ENCODE measurements at regions not wholly inside any gene's neighbourhood (a gene's known extent, or its start where the extent isn't known, plus 50 kb on each side); places are given as distances from the start of the nearest gene placed in this dataset.

GRCh38 chr7:8937204-8937603 is 503.8 kb downstream of the NXPH1 start:
- TF ChIP-seq, protein P1, sequence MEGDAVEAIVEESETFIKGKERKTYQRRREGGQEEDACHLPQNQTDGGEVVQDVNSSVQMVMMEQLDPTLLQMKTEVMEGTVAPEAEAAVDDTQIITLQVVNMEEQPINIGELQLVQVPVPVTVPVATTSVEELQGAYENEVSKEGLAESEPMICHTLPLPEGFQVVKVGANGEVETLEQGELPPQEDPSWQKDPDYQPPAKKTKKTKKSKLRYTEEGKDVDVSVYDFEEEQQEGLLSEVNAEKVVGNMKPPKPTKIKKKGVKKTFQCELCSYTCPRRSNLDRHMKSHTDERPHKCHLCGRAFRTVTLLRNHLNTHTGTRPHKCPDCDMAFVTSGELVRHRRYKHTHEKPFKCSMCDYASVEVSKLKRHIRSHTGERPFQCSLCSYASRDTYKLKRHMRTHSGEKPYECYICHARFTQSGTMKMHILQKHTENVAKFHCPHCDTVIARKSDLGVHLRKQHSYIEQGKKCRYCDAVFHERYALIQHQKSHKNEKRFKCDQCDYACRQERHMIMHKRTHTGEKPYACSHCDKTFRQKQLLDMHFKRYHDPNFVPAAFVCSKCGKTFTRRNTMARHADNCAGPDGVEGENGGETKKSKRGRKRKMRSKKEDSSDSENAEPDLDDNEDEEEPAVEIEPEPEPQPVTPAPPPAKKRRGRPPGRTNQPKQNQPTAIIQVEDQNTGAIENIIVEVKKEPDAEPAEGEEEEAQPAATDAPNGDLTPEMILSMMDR (IDR thresholded peaks at IDR 0.05), result no peak
- TF ChIP-seq SP1 (CRISPR knock-in tag; conservative IDR thresholded peaks at IDR 0.05), result no peak
- TF ChIP-seq TCF7 (CRISPR knock-in tag; IDR thresholded peaks at IDR 0.05; ENCODE audit: low read depth), result no peak
- TF ChIP-seq FOXP1 (CRISPR knock-in tag; IDR thresholded peaks at IDR 0.05; ENCODE audit: borderline replicate concordance), result no peak

All from WTC11 (cell line).